Endodermal cell (in vitro differentiated cells): ENCODE measurements at regions not wholly inside any gene's neighbourhood (a gene's known extent, or its start where the extent isn't known, plus 50 kb on each side); places are given as distances from the start of the nearest gene placed in this dataset.

Source experiments
- DNase-seq: peaks from one replicate; pipeline ENCODE4 v3.0.0-alpha.2; 2017
- H3K27ac ChIP-seq: 2 replicates; pipeline ENCODE4 v1.5.1; 2013; ENCODE audit warnings: mild to moderate bottlenecking, low read depth, low read length, moderate library complexity
- H3K27me3 ChIP-seq: 2 replicates; pipeline ENCODE4 v1.6.1; 2013; ENCODE audit warnings: mild to moderate bottlenecking, low read length, moderate library complexity; ENCODE audit not compliant: insufficient read depth, control insufficient read depth, poor library complexity, severe bottlenecking
- H3K36me3 ChIP-seq: 2 replicates; pipeline ENCODE4 v1.7.0; 2013; ENCODE audit warnings: mild to moderate bottlenecking, low read length, moderate library complexity; ENCODE audit not compliant: control insufficient read depth, insufficient read depth
- H3K4me1 ChIP-seq: one replicate; pipeline ENCODE4 v1.7.0; 2013; ENCODE audit warnings: low read length; ENCODE audit not compliant: control insufficient read depth, insufficient read depth
- H3K4me3 ChIP-seq: 2 replicates; pipeline ENCODE4 v1.5.1; 2013; ENCODE audit warnings: mild to moderate bottlenecking, low read length, moderate library complexity
- H3K9ac ChIP-seq: 2 replicates; pipeline ENCODE4 v1.6.1; 2013; ENCODE audit warnings: mild to moderate bottlenecking, low read length, moderate library complexity; ENCODE audit not compliant: poor library complexity, severe bottlenecking; ENCODE audit errors: extremely low read depth
- H3K9me3 ChIP-seq: 2 replicates; pipeline ENCODE4 v1.6.1; 2013; ENCODE audit warnings: mild to moderate bottlenecking, low read length, moderate library complexity; ENCODE audit not compliant: control insufficient read depth
- H3K27ac Mint-ChIP-seq: 2 replicates; pipeline ENCODE4 v1.8.0; 2020; ENCODE audit warnings: mixed read lengths
- H3K27me3 Mint-ChIP-seq: 2 replicates; pipeline ENCODE4 v1.8.0; 2021; ENCODE audit warnings: mild to moderate bottlenecking, mixed read lengths; ENCODE audit not compliant: insufficient read depth
- H3K36me3 Mint-ChIP-seq: 2 replicates; pipeline ENCODE4 v1.8.0; 2020; ENCODE audit warnings: low read depth, mixed read lengths
- H3K4me1 Mint-ChIP-seq: 2 replicates; pipeline ENCODE4 v1.8.0; 2020; ENCODE audit warnings: mixed read lengths
- H3K4me3 Mint-ChIP-seq: 2 replicates; pipeline ENCODE4 v1.8.0; 2020; ENCODE audit warnings: mild to moderate bottlenecking, moderate library complexity, mixed read lengths
- H3K9me3 Mint-ChIP-seq: 2 replicates; pipeline ENCODE4 v1.8.0; 2020; ENCODE audit warnings: mild to moderate bottlenecking, mixed read lengths
- WGBS, 2 experiments: methylation state at CpG; one replicate each; pipeline versions ENCODE4 v1.1.5 to v1.1.7; 2013; ENCODE audit warnings: missing lambda C conversion rate in 2 of 2, mixed read lengths in 1 of 2; ENCODE audit not compliant: insufficient coverage in 1 of 2, insufficient read length in 1 of 2; 5-methylcytosine and 5-hydroxymethylcytosine counted together
- TF ChIP-seq, protein P1 (sequence below): fragments of 200-600 bp; sonication (generic); conservative IDR thresholded peaks from 2 replicates; pipeline ENCODE4 v1.5.0; 2021; ENCODE audit warnings: antibody characterized with exemption, mild to moderate bottlenecking

GRCh38 chr11:94694309-94695060, 73.7 kb upstream of the AMOTL1 start:
- peak overlapping the region; percentile 28 for H3K27ac Mint-ChIP-seq
- Histone ChIP-seq H3K27ac (no peak overlapping the region), H3K4me3 (no peak overlapping the region), H3K27me3 (no peaks in the 10 kb centered on the region), H3K9me3 (peaks cover 10% of the 10 kb centered on the region), H3K9ac (no peak overlapping the region), H3K4me1 (peaks cover 9% of the 10 kb centered on the region), H3K36me3 (no peaks in the 10 kb centered on the region)
- peaks cover 28% of the 10 kb centered on the region for H3K4me1 Mint-ChIP-seq
- peaks cover 3% of the 10 kb centered on the region for H3K9me3 Mint-ChIP-seq
- no peaks in the 10 kb centered on the region for H3K36me3 Mint-ChIP-seq
- DNase-seq = no peak
- TF ChIP-seq, protein P1, sequence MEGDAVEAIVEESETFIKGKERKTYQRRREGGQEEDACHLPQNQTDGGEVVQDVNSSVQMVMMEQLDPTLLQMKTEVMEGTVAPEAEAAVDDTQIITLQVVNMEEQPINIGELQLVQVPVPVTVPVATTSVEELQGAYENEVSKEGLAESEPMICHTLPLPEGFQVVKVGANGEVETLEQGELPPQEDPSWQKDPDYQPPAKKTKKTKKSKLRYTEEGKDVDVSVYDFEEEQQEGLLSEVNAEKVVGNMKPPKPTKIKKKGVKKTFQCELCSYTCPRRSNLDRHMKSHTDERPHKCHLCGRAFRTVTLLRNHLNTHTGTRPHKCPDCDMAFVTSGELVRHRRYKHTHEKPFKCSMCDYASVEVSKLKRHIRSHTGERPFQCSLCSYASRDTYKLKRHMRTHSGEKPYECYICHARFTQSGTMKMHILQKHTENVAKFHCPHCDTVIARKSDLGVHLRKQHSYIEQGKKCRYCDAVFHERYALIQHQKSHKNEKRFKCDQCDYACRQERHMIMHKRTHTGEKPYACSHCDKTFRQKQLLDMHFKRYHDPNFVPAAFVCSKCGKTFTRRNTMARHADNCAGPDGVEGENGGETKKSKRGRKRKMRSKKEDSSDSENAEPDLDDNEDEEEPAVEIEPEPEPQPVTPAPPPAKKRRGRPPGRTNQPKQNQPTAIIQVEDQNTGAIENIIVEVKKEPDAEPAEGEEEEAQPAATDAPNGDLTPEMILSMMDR = no peak
- 93 to 100% methylated on average over 3 to 4 of the region's 4 CpGs for WGBS, 2 experiments
- no peak overlapping the region for H3K4me3 Mint-ChIP-seq
- H3K27me3 Mint-ChIP-seq = no peaks in the 10 kb centered on the region

GRCh38 chr11:94697156-94697555, 71.0 kb upstream of the AMOTL1 start:
- Histone ChIP-seq H3K9me3 (no peaks in the 10 kb centered on the region), H3K27me3 (no peaks in the 10 kb centered on the region), H3K4me3 (no peak overlapping the region), H3K27ac (no peak overlapping the region), H3K36me3 (no peaks in the 10 kb centered on the region), H3K9ac (no peak overlapping the region), H3K4me1 (peaks cover 7% of the 10 kb centered on the region)
- TF ChIP-seq, protein P1 = no peak
- Mint-ChIP-seq H3K4me1 (peaks cover 26% of the 10 kb centered on the region), H3K4me3 (no peak overlapping the region), H3K27me3 (no peaks in the 10 kb centered on the region), H3K36me3 (no peaks in the 10 kb centered on the region), H3K27ac (no peak overlapping the region), H3K9me3 (peaks cover 3% of the 10 kb centered on the region)
- DNase-seq = no peak

DNA sequence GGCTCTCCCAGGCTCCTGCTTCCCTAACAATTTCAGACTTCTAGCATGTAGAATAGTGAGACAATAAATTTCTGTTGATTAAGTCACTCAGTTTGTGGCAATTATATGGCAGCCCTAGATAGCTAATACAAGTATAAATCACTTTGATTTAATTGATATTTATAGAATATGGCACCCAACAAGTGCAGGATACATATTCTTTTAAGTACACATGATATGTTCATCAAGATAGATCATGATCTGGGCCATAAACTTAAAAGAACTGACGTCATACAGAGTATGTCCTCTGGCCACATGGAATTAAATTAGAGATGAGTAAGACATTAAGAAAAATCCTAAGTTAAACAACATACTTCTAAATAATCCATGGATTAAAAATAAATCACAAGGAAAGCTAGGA, 67.5 kb upstream of the AMOTL1 start:
- Mint-ChIP-seq H3K36me3 (no peaks in the 10 kb centered on the region), H3K9me3 (no peaks in the 10 kb centered on the region), H3K4me1 (peaks cover 3% of the 10 kb centered on the region), H3K4me3 (no peak overlapping the region), H3K27me3 (no peaks in the 10 kb centered on the region), H3K27ac (no peak overlapping the region)
- Histone ChIP-seq H3K9ac (no peak overlapping the region), H3K4me1 (no peaks in the 10 kb centered on the region), H3K4me3 (no peak overlapping the region), H3K36me3 (no peaks in the 10 kb centered on the region), H3K27me3 (no peaks in the 10 kb centered on the region), H3K27ac (no peak overlapping the region), H3K9me3 (no peaks in the 10 kb centered on the region)
- no peak for DNase-seq
- TF ChIP-seq, protein P1 = no peak
- WGBS, 2 experiments = 83% methylated on average over 1 of the region's 1 CpG; no CpG with 5 or more reads in 1 of the 2 experiments
